Astrocyte (in vitro differentiated cells and primary cell): ENCODE measurements at regions not wholly inside any gene's neighbourhood (a gene's known extent, or its start where the extent isn't known, plus 50 kb on each side); places are given as distances from the start of the nearest gene placed in this dataset.

Experiments used
- CTCF ChIP-seq: IDR thresholded peaks from 2 replicates; pipeline ENCODE4 v1.5.1; 2011; ENCODE audit warnings: low read depth, mild to moderate bottlenecking, inconsistent platforms, low read length, moderate library complexity; ENCODE audit not compliant: insufficient read depth
- EZH2 ChIP-seq: IDR thresholded peaks from 2 replicates; pipeline ENCODE4 v1.6.1; 2012; ENCODE audit warnings: mild to moderate bottlenecking, low read length, inconsistent platforms; ENCODE audit not compliant: insufficient read depth

- TF ChIP-seq EZH2 (no peak), CTCF (no peak)
Measured at GRCh38 chr17:22193113-22193512, 500.8 kb downstream of the KCNJ18 start.
